HepG2 (cell line): ENCODE measurements at regions not wholly inside any gene's neighbourhood (a gene's known extent, or its start where the extent isn't known, plus 50 kb on each side); places are given as distances from the start of the nearest gene placed in this dataset.

Experiments used
- CTCF ChIP-seq: sonication (generic); formaldehyde crosslinking; IDR thresholded peaks from 2 replicates; pipeline ENCODE4 v1.5.0; 2020; ENCODE audit warnings: mild to moderate bottlenecking, missing genetic modification reagents, moderate library complexity
- GABPB1 ChIP-seq: IDR thresholded peaks from 2 replicates; pipeline ENCODE4 v1.6.1; 2016; ENCODE audit warnings: mild to moderate bottlenecking, missing genetic modification reagents, moderate library complexity, missing compliant biosample characterization
- KMT2B ChIP-seq: IDR thresholded peaks from 2 replicates; pipeline ENCODE4 v1.6.1; 2016; ENCODE audit warnings: missing genetic modification reagents, missing compliant biosample characterization
- NFE2 ChIP-seq: sonication (generic); formaldehyde crosslinking; IDR thresholded peaks from 2 replicates; pipeline ENCODE4 v1.4.0; 2020; ENCODE audit warnings: missing genetic modification reagents
- POLR2AphosphoS2 ChIP-seq: IDR thresholded peaks from 2 replicates; pipeline ENCODE4 v1.6.1; 2011; ENCODE audit warnings: low read depth, low read length, improper control_type of control experiment
- POLR2AphosphoS5 ChIP-seq: IDR thresholded peaks from 2 replicates; pipeline ENCODE4 v1.6.1; 2012; ENCODE audit warnings: low read depth, low read length
- SMARCC2 ChIP-seq: fragments of 450-650 bp; IDR thresholded peaks from 2 replicates; pipeline ENCODE4 v1.6.1; 2017; ENCODE audit warnings: antibody characterized with exemption, mild to moderate bottlenecking
- ZBTB1 ChIP-seq: sonication (generic); formaldehyde crosslinking; IDR thresholded peaks from 2 replicates; pipeline ENCODE4 v1.4.0; 2020; ENCODE audit warnings: missing genetic modification reagents, borderline replicate concordance
- ZFP91 ChIP-seq: sonication (generic); formaldehyde crosslinking; IDR thresholded peaks from 2 replicates; pipeline ENCODE4 v1.9.0; 2022; ENCODE audit warnings: missing genetic modification reagents, mild to moderate bottlenecking, borderline replicate concordance
- ZNF598 ChIP-seq: sonication (generic); formaldehyde crosslinking; IDR thresholded peaks from 2 replicates; pipeline ENCODE4 v1.5.1; 2020; ENCODE audit warnings: mild to moderate bottlenecking, missing genetic modification reagents, borderline replicate concordance
- ZNF670 ChIP-seq: sonication (generic); formaldehyde crosslinking; IDR thresholded peaks from 2 replicates; pipeline ENCODE4 v1.8.0; 2022; ENCODE audit warnings: mild to moderate bottlenecking, missing genetic modification reagents, borderline replicate concordance

GRCh38 chr2:241924069-241924908 lies 54.8 kb downstream of the RTP5 start:
- TF ChIP-seq GABPB1, result no peak
- TF ChIP-seq ZBTB1, result no peak
- TF ChIP-seq NFE2 (CRISPR knock-in tag), result no peak
- no peak for TF ChIP-seq ZNF598 (CRISPR knock-in tag)
- no peak for TF ChIP-seq POLR2AphosphoS2
- TF ChIP-seq ZFP91 (CRISPR knock-in tag), result no peak
- no peak for TF ChIP-seq KMT2B (CRISPR knock-in tag)
- TF ChIP-seq POLR2AphosphoS5, result no peak
- TF ChIP-seq CTCF, result no peak
- TF ChIP-seq SMARCC2, result no peak
- TF ChIP-seq ZNF670, result no peak
